ENCODE measurements at regions not wholly inside any gene's neighbourhood (a gene's known extent, or its start where the extent isn't known, plus 50 kb on each side); places are given as distances from the start of the nearest gene placed in this dataset.

- no peak for TF ChIP-seq CTCF (IDR thresholded peaks at IDR 0.05)
- no peak for TF ChIP-seq ZFX (IDR thresholded peaks at IDR 0.05; ENCODE audit: borderline replicate concordance)
- H3K27ac ChIP-seq: no peak overlapping the region
Measured at GRCh38 chr17:68709461-68709860, 108.3 kb upstream of the FAM20A start.

GRCh38 chr17:68707031-68707430 lies 105.9 kb upstream of the FAM20A start:
- no peak overlapping the region for H3K27ac ChIP-seq
- TF ChIP-seq ZFX (IDR thresholded peaks at IDR 0.05; ENCODE audit: borderline replicate concordance) (no peak), CTCF (IDR thresholded peaks at IDR 0.05) (no peak)

- TF ChIP-seq CTCF (IDR thresholded peaks at IDR 0.05) (no peak), ZFX (IDR thresholded peaks at IDR 0.05; ENCODE audit: borderline replicate concordance) (no peak)
- H3K27ac ChIP-seq: no peak overlapping the region
Measured at GRCh38 chr17:68706356-68706920, 105.3 kb upstream of the FAM20A start.

- H3K27ac ChIP-seq: no peak overlapping the region
- TF ChIP-seq ZFX (IDR thresholded peaks at IDR 0.05; ENCODE audit: borderline replicate concordance) (no peak), CTCF (IDR thresholded peaks at IDR 0.05) (no peak)
Measured at GRCh38 chr17:68705714-68706076, 104.5 kb upstream of the FAM20A start.

- no peak overlapping the region for H3K27ac ChIP-seq
- no peak for TF ChIP-seq ZFX (IDR thresholded peaks at IDR 0.05; ENCODE audit: borderline replicate concordance)
- no peak for TF ChIP-seq CTCF (IDR thresholded peaks at IDR 0.05)
Measured at GRCh38 chr17:68704871-68705713, 103.9 kb upstream of the FAM20A start.

- TF ChIP-seq CTCF (IDR thresholded peaks at IDR 0.05) (no peak), ZFX (IDR thresholded peaks at IDR 0.05; ENCODE audit: borderline replicate concordance) (no peak)
- no peak overlapping the region for H3K27ac ChIP-seq
Measured at GRCh38 chr17:68701046-68701445, 99.9 kb upstream of the FAM20A start.

- no peak overlapping the region for H3K27ac ChIP-seq
- TF ChIP-seq ZFX (IDR thresholded peaks at IDR 0.05; ENCODE audit: borderline replicate concordance): no peak
- no peak for TF ChIP-seq CTCF (IDR thresholded peaks at IDR 0.05)
Measured at GRCh38 chr17:68700421-68700820, 99.3 kb upstream of the FAM20A start.
